SK-N-SH (cell line): ENCODE measurements at regions not wholly inside any gene's neighbourhood (a gene's known extent, or its start where the extent isn't known, plus 50 kb on each side); places are given as distances from the start of the nearest gene placed in this dataset.

Source experiments
- CTCF ChIP-seq: fragments of 200-600 bp; sonication (generic); IDR thresholded peaks from 2 replicates; pipeline ENCODE4 v1.6.1; 2017; ENCODE audit warnings: antibody characterized with exemption, mild to moderate bottlenecking, moderate library complexity
- EP300 ChIP-seq, 2 experiments: IDR thresholded peaks; 2 replicates each; pipeline versions ENCODE4 v1.4.0 to v1.6.1; 2012; ENCODE audit warnings: borderline replicate concordance in 1 of 2, low read depth in 1 of 2, low read length in 1 of 2
- POLR2AphosphoS5 ChIP-seq: IDR thresholded peaks from 2 replicates; pipeline ENCODE4 v1.6.1; 2012; ENCODE audit warnings: low read depth, low read length
- RXRA ChIP-seq: IDR thresholded peaks from 2 replicates; pipeline ENCODE4 v1.4.0; 2012; ENCODE audit warnings: low read depth, mild to moderate bottlenecking, borderline replicate concordance
- USF2 ChIP-seq: fragments of 150-350 bp; IDR thresholded peaks from 2 replicates; pipeline ENCODE4 v1.6.1; 2017; ENCODE audit warnings: antibody characterized with exemption, low read length, low read depth, borderline replicate concordance
- ZBTB33 ChIP-seq: IDR thresholded peaks from 2 replicates; pipeline ENCODE4 v1.4.0; 2012; ENCODE audit warnings: low read depth, borderline replicate concordance

- no peak for TF ChIP-seq ZBTB33
- TF ChIP-seq CTCF: peak; percentile 35; the same call in 1 of the 2 replicates
- TF ChIP-seq POLR2AphosphoS5: no peak
- TF ChIP-seq USF2: no peak
- no peak for TF ChIP-seq EP300 (IDR thresholded peaks at IDR 0.05; ENCODE audit: borderline replicate concordance in 1 of 2, low read depth in 1 of 2, low read length in 1 of 2)
- TF ChIP-seq RXRA: no peak
Measured at GRCh38 chr1:195376190-195376589, 1232.0 kb downstream of the KCNT2 start.
